Mammary epithelial cell (primary cell): ENCODE measurements at regions not wholly inside any gene's neighbourhood (a gene's known extent, or its start where the extent isn't known, plus 50 kb on each side); places are given as distances from the start of the nearest gene placed in this dataset.

ENCODE experiments used
- EZH2 ChIP-seq: IDR thresholded peaks from 2 replicates; pipeline ENCODE4 v1.6.1; 2012; ENCODE audit warnings: low read length, inconsistent platforms, borderline replicate concordance
- TF ChIP-seq, protein P1 (sequence below), 2 donors: IDR thresholded peaks in 1 of 2; conservative IDR thresholded peaks in 1 of 2; 2 replicates each; pipeline ENCODE4 v1.5.1; 2011 to 2012; ENCODE audit warnings: inconsistent platforms in 2 of 2, low read length in 2 of 2, mild to moderate bottlenecking in 2 of 2, control low read depth in 1 of 2, low read depth in 1 of 2; ENCODE audit not compliant: insufficient read depth in 1 of 2; ENCODE audit errors: extremely low read depth in 1 of 2

DNA sequence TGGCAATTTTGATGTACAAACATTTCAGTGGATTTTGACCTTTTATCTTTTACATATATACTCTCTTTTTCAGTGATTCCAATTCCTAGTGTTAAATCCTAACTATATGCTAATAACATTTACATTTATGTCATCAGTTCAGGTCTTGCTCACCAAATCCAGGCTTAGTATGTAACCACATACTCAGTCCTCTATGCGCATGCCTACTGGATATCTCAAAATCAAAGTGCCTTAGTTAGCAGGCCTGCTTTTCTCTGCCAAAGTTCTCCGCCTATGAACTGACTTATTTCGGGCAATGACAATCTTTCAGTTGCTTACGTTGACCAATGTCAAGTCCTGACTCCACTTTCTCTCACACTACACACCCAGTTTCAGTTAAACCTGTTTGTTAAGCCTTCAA, 478.5 kb upstream of the SLITRK1 start:
- TF ChIP-seq, protein P1, sequence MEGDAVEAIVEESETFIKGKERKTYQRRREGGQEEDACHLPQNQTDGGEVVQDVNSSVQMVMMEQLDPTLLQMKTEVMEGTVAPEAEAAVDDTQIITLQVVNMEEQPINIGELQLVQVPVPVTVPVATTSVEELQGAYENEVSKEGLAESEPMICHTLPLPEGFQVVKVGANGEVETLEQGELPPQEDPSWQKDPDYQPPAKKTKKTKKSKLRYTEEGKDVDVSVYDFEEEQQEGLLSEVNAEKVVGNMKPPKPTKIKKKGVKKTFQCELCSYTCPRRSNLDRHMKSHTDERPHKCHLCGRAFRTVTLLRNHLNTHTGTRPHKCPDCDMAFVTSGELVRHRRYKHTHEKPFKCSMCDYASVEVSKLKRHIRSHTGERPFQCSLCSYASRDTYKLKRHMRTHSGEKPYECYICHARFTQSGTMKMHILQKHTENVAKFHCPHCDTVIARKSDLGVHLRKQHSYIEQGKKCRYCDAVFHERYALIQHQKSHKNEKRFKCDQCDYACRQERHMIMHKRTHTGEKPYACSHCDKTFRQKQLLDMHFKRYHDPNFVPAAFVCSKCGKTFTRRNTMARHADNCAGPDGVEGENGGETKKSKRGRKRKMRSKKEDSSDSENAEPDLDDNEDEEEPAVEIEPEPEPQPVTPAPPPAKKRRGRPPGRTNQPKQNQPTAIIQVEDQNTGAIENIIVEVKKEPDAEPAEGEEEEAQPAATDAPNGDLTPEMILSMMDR (conservative IDR thresholded peaks at IDR 0.05 in 1 of 2, IDR thresholded peaks at IDR 0.05 in 1 of 2; ENCODE audit: extremely low read depth in 1 of 2, insufficient read depth in 1 of 2, low read depth in 1 of 2, low read length in 2 of 2), result no peak
- no peak for TF ChIP-seq EZH2
